HG03457 (cell line): ENCODE measurements at regions not wholly inside any gene's neighbourhood (a gene's known extent, or its start where the extent isn't known, plus 50 kb on each side); places are given as distances from the start of the nearest gene placed in this dataset.
"Not testable (repeated sequence)": the region's sequence is repeated elsewhere in the genome, so short reads cannot be mapped to it uniquely, and the experiment has no call there.

ENCODE experiments used
- ATAC-seq: cut with Tn5 transposase; IDR thresholded peaks from one replicate; pipeline ENCODE4 v1.9.1; 2021; ENCODE audit warnings: moderate number of reproducible peaks; ENCODE audit not compliant: unreplicated experiment

- no peak for ATAC-seq
Observed at GRCh38 chr2:8332646-8333045, 349.2 kb upstream of the ID2 start.

DNA sequence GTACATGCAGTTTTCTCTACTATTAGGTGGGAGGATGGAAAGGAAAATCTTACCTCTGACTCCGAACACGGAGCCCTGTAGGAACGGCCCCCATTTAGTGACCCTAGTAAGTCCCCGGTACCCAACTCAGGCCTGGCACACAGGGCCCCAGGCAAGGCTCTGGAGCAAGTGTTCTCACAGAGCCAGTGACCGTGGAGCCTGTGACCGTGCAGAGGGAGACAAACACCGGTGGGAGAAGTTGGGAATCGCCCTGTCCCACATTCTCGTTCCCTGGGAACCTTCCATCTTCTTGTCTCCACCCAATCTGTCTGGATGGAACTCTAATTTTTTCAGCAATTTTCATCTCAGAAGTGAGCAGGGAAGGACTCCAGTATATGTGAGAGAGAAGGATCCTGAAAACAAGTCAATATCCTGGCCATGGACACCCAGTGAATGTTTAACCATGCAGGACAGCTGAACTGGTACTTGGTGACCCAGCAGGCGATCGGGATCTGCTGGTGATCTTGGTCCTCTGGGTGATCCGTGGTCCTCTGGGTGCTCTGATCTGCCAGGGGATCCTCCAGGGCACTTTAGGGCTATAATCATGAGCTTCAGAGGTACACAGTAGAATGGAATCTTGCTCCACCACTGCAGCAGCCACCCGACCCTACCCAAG, 348.6 kb upstream of the ID2 start:
- no peak for ATAC-seq

GRCh38 chr2:8333832-8334187, 348.0 kb upstream of the ID2 start:
- ATAC-seq: not testable (repeated sequence)

GRCh38 chr2:8334866-8335325, 347.0 kb upstream of the ID2 start:
- ATAC-seq: no peak

- no peak for ATAC-seq
Observed at GRCh38 chr2:8335801-8336200, 346.1 kb upstream of the ID2 start.

DNA sequence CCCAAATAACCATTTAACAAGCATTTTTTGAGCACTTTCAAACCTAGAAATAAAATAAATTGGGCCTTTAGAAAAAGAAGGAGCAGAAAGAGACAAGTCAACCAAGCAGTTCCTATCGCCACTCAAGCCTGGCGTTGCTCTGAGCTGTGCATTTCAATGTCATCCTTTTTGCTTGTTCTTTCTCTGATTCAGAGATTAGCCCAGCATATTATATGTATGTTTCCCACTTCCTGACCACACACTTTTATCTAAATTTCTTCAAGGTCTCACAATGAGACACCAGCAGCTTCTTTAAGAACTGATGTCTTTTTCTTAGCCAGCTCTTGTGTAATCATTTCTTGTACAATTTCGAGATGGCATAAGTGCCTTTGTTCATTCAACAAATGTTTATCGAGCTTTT, 344.5 kb upstream of the ID2 start:
- no peak for ATAC-seq

DNA sequence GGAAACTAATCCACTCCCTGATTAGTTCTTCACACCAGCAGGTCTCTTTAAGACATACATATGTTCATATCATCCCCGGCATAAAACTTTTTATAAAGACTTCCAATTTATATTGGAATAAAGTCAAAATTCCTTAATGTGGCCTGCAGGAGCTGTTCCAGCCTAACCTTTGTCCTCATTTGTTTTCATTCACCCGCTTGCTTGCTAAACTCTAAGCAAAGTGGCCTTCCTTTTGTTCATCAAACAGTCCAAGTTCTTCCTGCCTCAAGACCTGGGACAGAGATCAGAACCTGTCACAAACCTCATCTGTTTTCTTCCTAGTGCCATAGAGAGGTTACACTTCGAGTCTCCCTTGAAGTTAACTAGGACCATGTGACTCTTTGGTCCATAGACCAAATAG, 339.4 kb upstream of the ID2 start:
- ATAC-seq: no peak

GRCh38 chr2:8343031-8343430, 338.8 kb upstream of the ID2 start:
- ATAC-seq: no peak

DNA sequence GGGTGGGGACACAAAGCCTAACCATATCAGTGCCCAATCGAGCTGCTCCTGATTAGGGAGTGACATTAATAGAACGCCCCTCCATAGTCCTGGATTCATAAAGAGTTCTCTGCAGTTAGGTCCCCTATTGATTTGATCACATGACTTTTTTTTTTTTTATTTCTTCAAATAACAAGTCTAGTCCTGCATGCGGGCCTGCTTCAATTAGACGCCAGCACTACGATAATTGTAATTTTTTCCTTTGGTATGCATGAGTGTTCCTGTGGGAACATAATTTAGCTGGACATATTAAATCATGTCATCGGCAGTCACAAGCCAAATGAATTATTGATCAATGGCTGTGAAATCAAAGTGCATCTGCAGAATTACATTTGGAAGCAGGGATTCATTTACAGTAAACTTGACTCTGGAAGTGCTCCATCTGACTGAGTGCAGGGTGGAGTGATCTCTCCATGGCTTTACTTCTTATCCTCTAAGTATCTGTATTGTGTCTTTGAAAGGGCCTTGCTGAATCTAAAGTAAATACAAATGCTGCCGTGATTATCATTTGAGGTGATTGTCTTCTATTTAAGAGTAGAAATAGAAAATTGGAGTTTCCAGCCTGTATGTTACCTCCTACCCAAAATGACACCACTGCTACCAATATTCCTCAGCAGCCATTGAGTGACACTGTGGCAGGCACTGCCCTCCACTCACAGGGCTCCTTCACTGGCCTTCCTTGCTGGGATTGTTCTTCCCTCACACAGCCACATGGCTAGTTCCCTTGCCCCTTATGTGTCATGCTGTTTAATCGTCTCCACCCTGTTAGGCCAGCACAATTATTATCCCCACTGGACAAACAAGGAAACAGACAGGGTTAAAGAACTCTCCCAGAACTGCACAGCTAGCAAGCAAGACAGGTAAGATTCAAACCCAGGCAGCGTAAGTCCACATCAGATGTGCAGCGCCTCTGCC, 337.4 kb upstream of the ID2 start:
- ATAC-seq: no peak

GRCh38 chr2:8345200-8345599, 336.7 kb upstream of the ID2 start:
- ATAC-seq: no peak

DNA sequence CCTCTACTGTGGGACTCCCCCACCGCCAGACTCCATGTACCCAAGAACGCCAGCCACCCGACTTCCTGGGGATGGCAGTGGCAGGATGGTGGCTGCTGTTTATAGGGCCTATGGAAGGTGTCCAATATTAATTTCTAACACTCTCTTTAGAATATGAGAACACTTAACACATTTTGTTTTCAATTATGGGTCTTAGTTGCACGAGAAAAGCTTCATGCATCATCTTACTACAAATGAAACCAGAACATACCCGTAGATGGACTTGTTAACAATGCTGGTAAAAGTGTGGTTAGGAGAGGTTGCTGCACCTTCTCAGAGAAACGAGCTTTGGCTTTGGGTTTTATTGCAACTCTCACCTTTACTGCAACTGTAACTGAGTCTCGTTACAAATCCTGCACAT, 335.6 kb upstream of the ID2 start:
- no peak for ATAC-seq

- ATAC-seq: no peak
Observed at GRCh38 chr2:8346706-8347430, 335.0 kb upstream of the ID2 start.

DNA sequence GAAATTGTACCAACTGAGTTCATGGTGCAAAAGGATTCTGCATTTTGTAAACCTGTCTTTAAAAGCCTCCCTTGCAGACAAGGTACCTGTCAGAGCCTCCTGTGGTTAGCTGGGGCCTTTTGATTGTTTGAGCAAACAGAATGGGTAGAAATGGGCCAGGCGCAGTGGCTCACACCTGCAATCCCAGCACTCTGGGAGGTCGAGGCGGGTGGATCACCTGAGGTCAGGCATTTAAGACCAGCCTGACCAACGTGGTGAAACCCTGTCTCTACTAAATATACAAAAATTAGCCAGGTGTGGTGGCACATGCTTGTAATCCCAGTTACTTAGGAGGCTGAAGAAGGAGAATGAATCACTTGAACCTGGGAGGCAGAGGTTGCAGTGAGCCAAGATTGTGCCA, 332.9 kb upstream of the ID2 start:
- not testable (repeated sequence) for ATAC-seq

GRCh38 chr2:8352296-8352695, 329.6 kb upstream of the ID2 start:
- no peak for ATAC-seq

DNA sequence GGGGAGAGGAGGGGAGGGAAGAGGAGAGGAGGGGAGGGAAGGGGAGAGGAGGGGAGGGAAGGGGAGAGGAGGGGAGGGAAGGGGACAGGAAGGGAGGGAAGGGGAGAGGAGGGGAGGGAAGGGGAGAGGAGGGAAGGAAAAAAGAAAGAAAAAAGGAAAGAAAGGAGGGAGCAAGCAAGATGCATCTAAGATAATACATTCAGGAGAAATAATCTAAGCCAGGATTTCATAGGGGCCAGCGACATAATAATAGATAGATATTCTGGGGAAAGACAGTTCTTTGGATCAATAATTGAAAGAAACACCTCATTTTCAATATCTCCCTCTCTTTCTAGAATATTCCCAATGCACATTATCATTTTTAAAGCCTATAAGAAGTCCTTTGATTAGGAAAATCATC, 328.9 kb upstream of the ID2 start:
- ATAC-seq: no peak

DNA sequence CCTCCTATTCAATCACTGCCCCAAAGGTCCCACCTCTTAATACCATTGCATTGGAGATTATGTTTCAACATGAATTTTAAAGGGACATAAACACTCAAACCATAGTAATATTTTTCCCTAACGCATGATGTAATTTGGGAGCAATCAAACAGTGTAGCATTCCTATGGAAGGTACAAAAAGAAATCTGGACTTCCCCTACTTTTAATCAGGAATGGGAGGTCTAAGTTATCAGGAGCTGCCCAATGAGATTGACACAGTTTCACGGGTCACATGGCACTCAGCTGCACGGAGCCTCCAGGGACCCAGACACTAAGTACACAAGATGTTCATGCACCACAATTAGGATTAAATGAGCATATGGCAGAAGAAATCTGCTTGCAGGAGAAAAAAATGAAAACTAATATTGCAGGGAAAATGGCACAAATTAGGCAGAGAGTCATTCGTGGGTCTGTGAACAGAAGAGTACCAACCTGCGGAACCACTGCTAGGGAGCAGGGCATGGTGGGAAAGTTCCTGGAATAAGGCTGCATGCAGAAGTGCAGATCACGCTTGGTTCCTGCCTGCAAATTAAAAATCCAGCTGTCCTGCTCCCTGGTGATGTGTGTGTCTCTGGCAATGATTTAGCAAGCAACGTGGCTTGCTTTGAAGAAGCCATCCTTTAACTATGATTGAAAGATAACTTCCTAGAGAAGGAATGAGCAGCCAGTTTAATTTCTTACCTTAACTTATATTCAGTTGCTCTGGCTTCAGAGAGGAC, 326.6 kb upstream of the ID2 start:
- no peak for ATAC-seq

GRCh38 chr2:8357738-8358518, 323.9 kb upstream of the ID2 start:
- ATAC-seq: no peak

DNA sequence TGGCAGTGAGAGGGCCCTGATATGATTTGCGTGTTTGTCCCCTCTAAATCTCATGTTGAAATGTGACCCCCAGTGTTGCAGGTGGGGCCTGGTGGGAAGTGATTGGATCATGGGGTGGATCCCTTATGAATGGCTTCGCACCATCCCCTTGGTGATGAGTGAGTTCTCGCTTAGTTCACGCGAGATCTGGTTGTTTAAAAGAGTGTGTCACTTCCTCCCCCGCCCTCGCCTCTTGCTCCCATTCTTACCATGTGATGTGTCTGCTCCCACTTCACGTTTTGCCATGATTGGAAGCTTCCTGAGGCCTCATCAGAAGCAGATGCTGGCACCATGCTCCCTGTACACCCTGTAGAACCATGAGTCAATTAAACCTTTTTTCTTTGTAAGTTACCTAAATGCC, 319.9 kb upstream of the ID2 start:
- ATAC-seq: no peak

- no peak for ATAC-seq
Observed at GRCh38 chr2:8363161-8363560, 318.7 kb upstream of the ID2 start.

DNA sequence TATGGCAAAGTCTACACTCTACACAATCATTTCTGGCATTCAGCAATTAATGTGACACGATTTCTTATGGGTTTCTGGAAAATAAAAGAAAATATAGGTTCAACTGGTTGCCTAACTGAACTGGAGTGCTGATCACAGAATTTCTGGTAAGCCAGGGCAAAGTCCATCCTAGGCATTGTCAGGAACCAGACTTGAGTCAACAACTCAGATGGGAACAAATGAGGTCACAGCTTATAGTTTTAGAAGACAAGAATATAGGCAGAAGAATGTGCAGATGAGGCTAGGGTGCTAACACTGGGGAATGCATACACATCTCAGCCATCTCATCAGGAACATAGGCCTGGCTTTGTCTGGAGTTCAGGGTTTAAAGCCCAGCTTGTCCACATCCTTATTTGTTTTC, 317.2 kb upstream of the ID2 start:
- ATAC-seq: no peak
